ENCODE measurements at regions not wholly inside any gene's neighbourhood (a gene's known extent, or its start where the extent isn't known, plus 50 kb on each side); places are given as distances from the start of the nearest gene placed in this dataset.

- no peak for TF ChIP-seq YY1 (IDR thresholded peaks at IDR 0.05; ENCODE audit: low read depth)
- no peak for TF ChIP-seq RAD21 (IDR thresholded peaks at IDR 0.05; ENCODE audit: low read depth)
- no peak for TF ChIP-seq REST (IDR thresholded peaks at IDR 0.05; ENCODE audit: low read depth)
Observed at GRCh38 chr15:97023488-97023844, 693.0 kb downstream of the NR2F2 start.
